ENCODE measurements at regions not wholly inside any gene's neighbourhood (a gene's known extent, or its start where the extent isn't known, plus 50 kb on each side); places are given as distances from the start of the nearest gene placed in this dataset.

- TF ChIP-seq CTCF (IDR thresholded peaks at IDR 0.05) (no peak), POLR2A (IDR thresholded peaks at IDR 0.05) (no peak)
- WGBS, 2 donors, result 53 to 59% methylated on average over 6 of the region's 6 CpGs
- intact Hi-C loops (cut with DNase I; ENCODE audit: low total_unique reads), result no loop called here
- H3K4me3 ChIP-seq (ENCODE audit: low read depth, poor library complexity, severe bottlenecking), result no peak overlapping the region
- DNase-seq (ENCODE audit: low spot score in 2 of 2), result no peak
Observed at GRCh38 chr11:19368726-19369375, 128.1 kb upstream of the E2F8 start.

- peak in 1 of 2 donors; percentile 61 for DNase-seq (ENCODE audit: low spot score in 2 of 2)
- TF ChIP-seq POLR2A (IDR thresholded peaks at IDR 0.05) (no peak), CTCF (IDR thresholded peaks at IDR 0.05) (no peak)
- no peak overlapping the region for H3K4me3 ChIP-seq (ENCODE audit: low read depth, poor library complexity, severe bottlenecking)
- 59 to 71% methylated on average over 2 of the region's 2 CpGs for WGBS, 2 donors
- intact Hi-C loops (cut with DNase I; ENCODE audit: low total_unique reads), result no loop called here
Observed at GRCh38 chr11:19366992-19367709, 126.4 kb upstream of the E2F8 start.

- intact Hi-C loops (cut with DNase I; ENCODE audit: low total_unique reads), result no loop called here
- no peak overlapping the region for H3K4me3 ChIP-seq (ENCODE audit: low read depth, poor library complexity, severe bottlenecking)
- WGBS, 2 donors, result 71 to 75% methylated on average over 1 of the region's 1 CpG
- no peak for TF ChIP-seq POLR2A (IDR thresholded peaks at IDR 0.05)
- TF ChIP-seq CTCF (IDR thresholded peaks at IDR 0.05), result no peak
- DNase-seq (ENCODE audit: low spot score in 2 of 2), result no peak
Observed at GRCh38 chr11:19365743-19366410, 125.1 kb upstream of the E2F8 start.

- no peak overlapping the region for H3K4me3 ChIP-seq (ENCODE audit: low read depth, poor library complexity, severe bottlenecking)
- WGBS, 2 donors, result 80 to 81% methylated on average over 7 of the region's 7 CpGs
- no peak for DNase-seq (ENCODE audit: low spot score in 2 of 2)
- intact Hi-C loops (cut with DNase I; ENCODE audit: low total_unique reads), result no loop called here
- no peak for TF ChIP-seq POLR2A (IDR thresholded peaks at IDR 0.05)
- TF ChIP-seq CTCF (IDR thresholded peaks at IDR 0.05), result no peak
Observed at GRCh38 chr11:19359221-19360000, 118.7 kb upstream of the E2F8 start.

- TF ChIP-seq CTCF (IDR thresholded peaks at IDR 0.05) (no peak), POLR2A (IDR thresholded peaks at IDR 0.05) (no peak)
- WGBS, 2 donors, result 85 to 98% methylated on average over 3 of the region's 3 CpGs
- intact Hi-C loops (cut with DNase I; ENCODE audit: low total_unique reads), result no loop called here
- H3K4me3 ChIP-seq (ENCODE audit: low read depth, poor library complexity, severe bottlenecking), result no peak overlapping the region
- no peak for DNase-seq (ENCODE audit: low spot score in 2 of 2)
Observed at GRCh38 chr11:19357943-19358342, 117.2 kb upstream of the E2F8 start.
